OCI-LY3 (cell line): ENCODE measurements at regions not wholly inside any gene's neighbourhood (a gene's known extent, or its start where the extent isn't known, plus 50 kb on each side); places are given as distances from the start of the nearest gene placed in this dataset.

Experiments used
- CTCF ChIP-seq: fragments of 200-600, 300-600 bp; sonication (generic); IDR thresholded peaks from 2 replicates; pipeline ENCODE4 v1.5.1; 2014; ENCODE audit warnings: antibody characterized with exemption, low read length, low read depth
- EZH2phosphoT487 ChIP-seq: fragments of 200-600 bp; shearing (Covaris generic); IDR thresholded peaks from 2 replicates; pipeline ENCODE4 v1.6.1; 2018; ENCODE audit warnings: antibody characterized with exemption, mixed run types, low read depth

DNA sequence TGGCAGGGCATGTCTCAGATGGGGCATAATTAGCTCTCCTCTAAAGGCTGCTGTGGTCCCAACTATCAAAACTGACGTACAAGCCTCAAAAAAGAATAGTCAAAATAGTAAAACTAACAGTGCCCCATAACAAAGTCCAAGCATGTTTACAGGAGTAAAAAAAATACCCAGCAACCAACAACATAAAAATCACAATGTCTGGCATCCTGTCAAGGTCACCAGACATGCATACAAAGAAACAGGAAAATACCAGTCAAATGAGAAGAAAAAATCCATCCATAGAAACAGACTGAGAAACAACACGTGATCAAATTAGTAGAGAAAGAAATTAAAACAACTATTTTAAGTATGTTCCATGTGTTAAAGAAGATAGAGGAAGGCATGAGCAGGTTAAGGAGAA is 131.2 kb upstream of the C14orf180 start:
- TF ChIP-seq CTCF (no peak), EZH2phosphoT487 (no peak)
